GM12865 (cell line): ENCODE measurements at regions not wholly inside any gene's neighbourhood (a gene's known extent, or its start where the extent isn't known, plus 50 kb on each side); places are given as distances from the start of the nearest gene placed in this dataset.

Experiments
- DNase-seq: peaks from one replicate; pipeline ENCODE4 v3.0.0; 2010; ENCODE audit warnings: low read depth
- H3K4me3 ChIP-seq: 2 replicates; pipeline ENCODE4 v1.5.1; 2011; ENCODE audit warnings: mild to moderate bottlenecking, low read depth, low read length, control low read depth
- TF ChIP-seq, protein P1 (sequence below): IDR thresholded peaks from 2 replicates; pipeline ENCODE4 v1.5.1; 2011; ENCODE audit warnings: low read length, control low read depth, low read depth, inconsistent platforms; ENCODE audit not compliant: insufficient read depth; ENCODE audit errors: missing control alignments

DNA sequence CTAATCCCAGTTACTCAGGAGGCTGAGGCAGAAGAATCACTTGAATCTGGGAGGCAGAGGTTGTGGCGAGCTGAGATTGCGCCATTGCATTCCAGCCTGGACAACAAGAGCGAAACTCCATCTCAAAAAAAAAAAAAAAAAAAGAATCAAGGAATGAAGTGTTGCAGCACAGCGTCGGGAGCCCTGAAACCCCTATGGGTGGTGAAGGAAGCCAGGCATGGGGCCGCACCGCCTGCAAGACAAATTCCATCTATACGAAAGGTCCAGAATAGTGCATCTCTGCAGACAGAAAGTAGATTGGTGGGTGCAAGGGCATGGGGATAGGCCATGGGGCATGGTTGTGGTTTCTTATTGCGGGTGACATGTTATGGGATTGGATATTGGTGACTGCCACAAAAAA, 98.6 kb upstream of the PRR20G start:
- no peak overlapping the region for H3K4me3 ChIP-seq
- no peak for DNase-seq
- TF ChIP-seq, protein P1, sequence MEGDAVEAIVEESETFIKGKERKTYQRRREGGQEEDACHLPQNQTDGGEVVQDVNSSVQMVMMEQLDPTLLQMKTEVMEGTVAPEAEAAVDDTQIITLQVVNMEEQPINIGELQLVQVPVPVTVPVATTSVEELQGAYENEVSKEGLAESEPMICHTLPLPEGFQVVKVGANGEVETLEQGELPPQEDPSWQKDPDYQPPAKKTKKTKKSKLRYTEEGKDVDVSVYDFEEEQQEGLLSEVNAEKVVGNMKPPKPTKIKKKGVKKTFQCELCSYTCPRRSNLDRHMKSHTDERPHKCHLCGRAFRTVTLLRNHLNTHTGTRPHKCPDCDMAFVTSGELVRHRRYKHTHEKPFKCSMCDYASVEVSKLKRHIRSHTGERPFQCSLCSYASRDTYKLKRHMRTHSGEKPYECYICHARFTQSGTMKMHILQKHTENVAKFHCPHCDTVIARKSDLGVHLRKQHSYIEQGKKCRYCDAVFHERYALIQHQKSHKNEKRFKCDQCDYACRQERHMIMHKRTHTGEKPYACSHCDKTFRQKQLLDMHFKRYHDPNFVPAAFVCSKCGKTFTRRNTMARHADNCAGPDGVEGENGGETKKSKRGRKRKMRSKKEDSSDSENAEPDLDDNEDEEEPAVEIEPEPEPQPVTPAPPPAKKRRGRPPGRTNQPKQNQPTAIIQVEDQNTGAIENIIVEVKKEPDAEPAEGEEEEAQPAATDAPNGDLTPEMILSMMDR: no peak

DNA sequence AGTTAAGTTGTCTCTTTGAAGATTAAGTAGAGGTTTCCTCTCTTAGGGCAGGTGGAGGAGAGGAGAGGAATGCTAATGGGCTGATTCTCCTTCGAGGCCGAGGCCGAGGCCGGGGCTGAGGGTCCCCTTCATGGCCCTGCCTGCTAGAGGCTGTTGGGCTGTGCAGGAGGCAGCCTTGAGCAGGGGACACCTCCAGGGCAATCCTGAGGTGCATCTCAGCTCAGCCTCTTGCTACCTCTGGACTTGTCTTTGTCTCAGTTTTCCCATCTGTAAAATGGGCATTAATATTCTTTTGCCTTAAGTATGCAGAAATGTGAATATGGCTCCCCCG, 97.7 kb upstream of the PRR20G start:
- DNase-seq: no peak
- TF ChIP-seq, protein P1: no peak
- H3K4me3 ChIP-seq: no peak overlapping the region

DNA sequence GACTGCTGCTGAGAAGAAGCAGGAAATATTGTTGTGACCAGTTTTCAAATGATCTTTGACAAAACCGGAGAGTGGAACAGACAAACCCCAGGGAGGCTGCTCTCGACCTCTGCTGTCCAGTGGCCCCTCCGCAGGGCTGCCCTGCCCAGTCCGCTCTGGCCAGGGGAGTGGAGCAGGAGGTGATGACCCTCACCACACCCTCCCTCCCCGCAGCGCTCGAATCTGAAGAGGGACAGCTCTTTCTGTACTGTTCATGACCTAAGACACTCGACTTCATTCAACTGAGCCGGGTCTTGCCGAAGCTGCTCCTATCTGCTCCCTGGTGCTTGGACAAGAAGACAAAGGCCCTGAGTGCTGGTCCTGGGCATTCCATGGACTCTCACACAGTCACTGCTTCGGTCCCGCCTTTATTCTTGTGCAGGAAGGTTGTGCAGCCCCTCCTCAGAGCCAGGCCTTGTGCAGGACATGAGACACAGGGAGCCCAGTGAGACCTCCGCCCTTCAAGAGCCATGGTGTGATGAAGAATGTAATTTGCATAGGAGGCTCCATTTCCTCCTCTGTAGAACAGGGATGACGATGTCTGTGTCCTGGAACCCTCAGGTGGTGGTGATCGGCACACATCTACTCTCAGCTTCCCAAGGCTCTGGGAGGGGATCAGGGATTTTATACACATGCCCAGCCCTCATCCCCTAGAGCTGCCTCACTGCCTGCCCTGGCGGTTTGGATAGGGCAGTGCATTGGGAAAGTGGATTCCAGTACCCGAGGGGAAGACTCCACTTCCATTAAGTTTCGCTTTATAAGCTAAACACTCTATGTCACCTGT, 97.1 kb upstream of the PRR20G start:
- TF ChIP-seq, protein P1: no peak
- no peak overlapping the region for H3K4me3 ChIP-seq
- no peak for DNase-seq

DNA sequence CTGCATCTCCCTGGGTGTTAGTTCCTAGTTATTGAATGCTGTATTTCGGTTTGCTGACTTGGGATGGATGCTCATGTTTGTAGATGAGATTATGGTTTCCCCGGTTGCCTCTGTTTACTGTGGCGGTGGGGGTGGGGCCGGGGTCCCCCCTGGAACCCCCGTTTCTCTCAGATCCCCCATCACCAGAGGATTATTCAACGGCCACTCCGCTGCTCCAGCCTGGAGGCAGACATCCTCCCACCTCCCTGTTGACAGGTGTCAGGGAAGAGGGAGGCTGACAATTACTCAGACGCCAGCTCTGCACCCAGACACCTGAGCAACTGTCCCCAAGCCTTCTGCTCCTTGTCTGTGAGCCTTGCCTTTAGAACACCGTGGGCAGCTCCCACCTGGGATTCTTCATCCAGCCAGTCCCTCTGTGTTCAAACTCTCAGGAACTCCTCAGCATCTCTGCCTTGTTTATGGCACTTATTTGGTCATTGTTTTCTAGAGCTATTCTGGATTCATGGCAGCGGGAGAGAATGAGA, 95.9 kb upstream of the PRR20G start:
- H3K4me3 ChIP-seq: no peak overlapping the region
- no peak for DNase-seq
- TF ChIP-seq, protein P1: no peak

DNA sequence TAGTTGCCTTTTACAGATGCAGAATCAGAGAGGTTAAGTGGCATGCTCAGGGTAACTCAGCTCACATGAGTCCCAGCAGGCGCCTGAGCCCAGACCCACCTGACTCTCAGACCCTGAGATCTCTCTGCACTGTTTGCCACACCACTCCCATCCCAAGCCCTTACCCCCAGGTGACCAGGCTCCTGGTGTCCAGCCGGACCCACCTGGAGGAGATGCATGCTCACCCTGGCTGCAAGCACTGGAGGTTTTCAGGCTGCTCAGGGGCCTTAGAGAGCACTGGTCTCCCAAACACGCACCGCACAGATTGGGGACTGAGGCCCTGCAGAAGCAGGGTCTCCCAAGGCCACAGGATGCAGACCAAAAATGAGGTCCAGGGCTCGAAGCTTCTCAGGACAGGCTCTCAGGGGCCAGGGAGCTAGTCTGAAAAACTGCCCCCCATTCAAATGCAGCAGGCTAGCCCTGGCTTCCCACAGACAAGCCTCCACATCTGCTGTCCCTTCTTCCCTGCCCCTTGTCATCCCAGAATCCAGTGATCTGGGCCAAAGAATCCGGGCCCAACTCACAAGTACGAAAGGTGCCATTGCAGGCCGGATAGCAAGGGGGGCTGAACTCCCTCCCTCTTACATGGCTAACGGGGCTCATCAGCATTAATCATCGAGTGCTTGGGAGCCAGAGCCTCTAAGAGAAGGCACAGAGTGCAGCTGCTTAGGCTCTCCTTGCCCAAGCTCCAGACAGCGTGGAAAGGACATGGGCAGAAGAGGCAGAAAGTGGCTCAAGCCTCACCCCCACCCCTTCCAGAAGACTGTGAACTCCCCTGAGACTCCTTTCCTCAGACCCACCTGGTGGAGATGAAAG, 90.2 kb upstream of the PRR20G start:
- TF ChIP-seq, protein P1: no peak

DNA sequence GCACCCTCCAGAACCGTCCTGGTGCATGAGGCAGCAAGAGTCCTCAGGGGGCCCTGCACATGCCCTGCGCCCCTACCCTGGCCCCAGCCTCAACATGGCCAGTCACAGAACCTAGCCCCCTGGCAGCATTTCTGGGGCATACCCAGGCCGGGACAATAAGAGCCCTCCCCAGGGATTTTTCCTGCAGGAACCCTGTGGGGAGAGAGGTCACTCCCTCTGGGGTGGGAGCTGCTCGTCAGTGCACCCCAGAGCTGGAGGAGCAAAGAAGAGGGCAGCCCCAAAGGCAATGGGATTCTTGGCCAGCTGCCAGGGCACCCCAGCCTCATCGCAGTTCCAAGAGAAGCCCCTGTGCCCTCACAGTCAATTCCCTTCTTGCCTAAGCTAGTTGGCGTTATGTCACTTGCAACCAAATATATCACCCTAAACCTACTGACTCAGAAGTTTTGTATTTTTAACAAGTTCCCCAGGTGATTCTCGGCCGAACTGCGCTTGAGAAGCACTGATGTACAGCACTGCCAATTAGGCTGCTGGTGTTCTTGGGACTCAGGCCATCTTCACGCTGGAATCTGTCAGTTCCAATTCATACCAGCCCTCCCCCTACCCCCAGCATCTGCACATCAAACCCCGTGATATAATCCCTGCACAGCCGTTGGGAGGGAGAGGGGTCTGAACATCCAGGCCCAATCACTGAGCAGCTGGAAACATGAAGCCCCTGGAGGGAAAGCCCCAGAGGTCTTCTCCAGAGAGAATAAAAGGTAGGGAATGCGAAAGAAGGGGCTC, 87.5 kb upstream of the PRR20G start:
- TF ChIP-seq, protein P1: no peak
- no peak overlapping the region for H3K4me3 ChIP-seq
- no peak for DNase-seq

More for the DNA sequence above, 90.2 kb upstream of the PRR20G start:
- no peak overlapping the region for H3K4me3 ChIP-seq
- no peak for DNase-seq
